HL-60 (cell line): ENCODE measurements at regions not wholly inside any gene's neighbourhood (a gene's known extent, or its start where the extent isn't known, plus 50 kb on each side); places are given as distances from the start of the nearest gene placed in this dataset.

Source experiments
- CTCF ChIP-seq: IDR thresholded peaks from one replicate; pipeline ENCODE4 v1.5.1; 2011; ENCODE audit warnings: low read length, control low read depth, inconsistent platforms; ENCODE audit not compliant: insufficient read depth
- GABPA ChIP-seq: IDR thresholded peaks from 2 replicates; pipeline ENCODE4 v1.6.1; 2012; ENCODE audit warnings: low read depth
- POLR2AphosphoS5 ChIP-seq: IDR thresholded peaks from 2 replicates; pipeline ENCODE4 v1.6.1; 2012; ENCODE audit warnings: low read depth
- REST ChIP-seq: IDR thresholded peaks from 2 replicates; pipeline ENCODE4 v1.6.1; 2012; ENCODE audit warnings: low read depth; ENCODE audit not compliant: insufficient replicate concordance
- SPI1 ChIP-seq: IDR thresholded peaks from 2 replicates; pipeline ENCODE4 v1.6.1; 2012; ENCODE audit warnings: low read depth, mild to moderate bottlenecking, borderline replicate concordance

GRCh38 chr3:87733671-87734367, 325.0 kb downstream of the CGGBP1 start:
- TF ChIP-seq CTCF (no peak), POLR2AphosphoS5 (no peak), REST (no peak), GABPA (no peak), SPI1 (no peak)
